HG02981 (cell line): ENCODE measurements at regions not wholly inside any gene's neighbourhood (a gene's known extent, or its start where the extent isn't known, plus 50 kb on each side); places are given as distances from the start of the nearest gene placed in this dataset.
"Not testable (repeated sequence)": the region's sequence is repeated elsewhere in the genome, so short reads cannot be mapped to it uniquely, and the experiment has no call there.

Source experiments
- ATAC-seq: cut with Tn5 transposase; IDR thresholded peaks from one replicate; pipeline ENCODE4 v1.9.1; 2021; ENCODE audit warnings: mild to moderate bottlenecking, moderate library complexity; ENCODE audit not compliant: unreplicated experiment

- ATAC-seq: no peak
Measured at GRCh38 chr5:173667702-173668101, 51.3 kb upstream of the BOD1 start.

DNA sequence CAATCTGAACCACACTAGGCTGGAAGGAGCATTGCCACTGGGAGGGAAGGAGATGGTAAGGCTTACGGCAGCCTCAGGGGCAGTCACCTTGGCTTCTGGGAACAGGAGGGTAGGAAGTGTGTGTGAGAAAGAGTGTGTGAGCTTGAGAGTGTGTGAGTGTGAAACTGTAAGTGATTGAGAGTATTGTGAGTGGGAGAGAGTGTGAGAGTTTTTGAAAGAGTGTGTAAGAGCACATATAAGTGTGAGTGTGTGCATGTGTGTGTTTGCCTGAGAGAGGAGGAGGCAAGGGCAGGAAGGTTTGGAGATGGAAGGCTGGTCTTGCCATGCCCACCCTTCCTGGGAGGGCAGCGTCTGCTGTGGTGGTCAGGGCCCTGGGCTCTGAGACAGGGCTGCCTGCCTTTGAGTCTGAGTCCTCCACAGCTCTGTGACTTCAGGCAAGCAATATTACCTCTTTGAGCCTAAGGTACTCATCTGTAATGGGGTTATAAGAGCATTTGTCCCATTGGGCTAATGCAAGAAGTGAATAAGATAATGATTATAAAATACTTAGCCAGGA lies 51.9 kb upstream of the BOD1 start:
- ATAC-seq: no peak

DNA sequence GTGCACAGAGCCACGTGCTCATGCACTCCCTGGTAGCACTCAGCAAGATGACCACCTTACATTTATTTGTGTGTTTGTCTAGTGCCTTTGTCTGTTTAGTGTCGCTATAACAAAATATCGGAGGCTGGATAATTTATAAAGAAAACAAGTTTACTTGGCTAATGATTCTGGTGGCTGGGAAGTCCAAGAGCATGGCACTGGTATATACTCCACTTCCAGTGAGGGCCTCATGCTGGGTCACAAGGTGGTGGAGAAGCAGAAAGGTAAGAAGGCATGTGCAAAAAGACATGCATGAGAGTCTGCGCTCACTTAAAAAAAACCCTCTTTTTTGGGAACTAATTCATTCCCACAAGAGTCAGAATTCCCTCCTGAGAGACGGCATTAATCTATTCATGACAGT lies 52.5 kb upstream of the BOD1 start:
- no peak for ATAC-seq

DNA sequence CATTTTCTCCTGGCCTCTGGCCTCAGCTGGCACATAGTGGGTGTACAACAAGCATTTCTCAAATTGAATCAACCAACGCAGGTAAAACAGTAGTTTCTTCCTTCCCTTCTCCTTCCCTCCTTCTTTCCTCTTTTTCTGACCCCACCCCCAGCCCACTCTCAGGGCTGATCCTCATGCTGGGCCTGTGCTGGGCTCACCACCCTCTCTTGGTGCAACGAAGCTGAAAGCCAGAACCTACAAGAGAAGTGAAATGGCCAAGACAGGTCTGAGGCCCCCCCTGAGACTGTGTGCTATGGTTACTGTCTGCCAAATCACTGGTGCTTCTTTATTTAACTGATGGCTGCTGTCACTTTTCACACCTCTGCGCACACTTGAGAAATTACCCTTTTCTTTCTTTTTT lies 53.0 kb upstream of the BOD1 start:
- no peak for ATAC-seq

DNA sequence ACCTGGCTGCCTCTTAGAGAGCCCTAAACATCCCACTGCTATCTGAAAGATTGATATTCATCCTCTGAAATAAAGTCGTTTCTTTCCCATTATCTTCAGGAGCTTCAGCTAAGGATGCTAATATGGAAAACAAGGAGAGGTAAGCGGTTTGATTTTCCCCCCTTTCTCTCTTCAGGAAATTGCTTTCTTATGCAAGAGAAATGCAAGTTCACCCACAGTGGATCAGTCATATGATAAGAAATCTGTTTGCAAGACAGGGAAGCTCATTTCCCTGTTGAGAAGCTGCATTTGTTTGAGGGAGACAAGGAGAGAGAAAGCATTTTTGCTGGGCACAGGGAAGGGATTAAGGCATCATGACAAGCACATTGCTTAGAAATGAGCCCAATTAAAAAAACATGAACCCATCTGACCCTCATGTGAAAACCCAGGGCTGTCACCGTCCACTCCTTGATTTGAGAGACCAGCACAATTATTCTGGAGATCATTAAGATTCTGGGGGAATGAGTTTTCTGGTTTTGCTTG lies 53.7 kb upstream of the BOD1 start:
- ATAC-seq: no peak

DNA sequence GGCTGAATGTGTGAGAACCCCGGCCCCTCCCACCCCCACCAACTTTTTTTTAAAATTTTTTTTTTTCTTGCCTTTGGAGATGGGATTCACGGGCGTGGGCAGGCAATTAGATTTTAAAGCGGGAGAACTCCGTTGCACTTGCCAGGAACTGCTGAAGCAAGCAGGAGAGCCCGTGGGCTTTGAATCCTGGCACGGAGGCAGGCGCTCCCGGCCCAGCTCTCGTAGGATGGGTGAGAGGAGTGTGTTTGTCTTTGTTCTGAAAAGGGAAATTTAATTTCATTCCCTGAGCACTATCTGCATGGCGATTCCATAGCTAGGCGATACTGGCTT lies 54.3 kb upstream of the BOD1 start:
- ATAC-seq: no peak

DNA sequence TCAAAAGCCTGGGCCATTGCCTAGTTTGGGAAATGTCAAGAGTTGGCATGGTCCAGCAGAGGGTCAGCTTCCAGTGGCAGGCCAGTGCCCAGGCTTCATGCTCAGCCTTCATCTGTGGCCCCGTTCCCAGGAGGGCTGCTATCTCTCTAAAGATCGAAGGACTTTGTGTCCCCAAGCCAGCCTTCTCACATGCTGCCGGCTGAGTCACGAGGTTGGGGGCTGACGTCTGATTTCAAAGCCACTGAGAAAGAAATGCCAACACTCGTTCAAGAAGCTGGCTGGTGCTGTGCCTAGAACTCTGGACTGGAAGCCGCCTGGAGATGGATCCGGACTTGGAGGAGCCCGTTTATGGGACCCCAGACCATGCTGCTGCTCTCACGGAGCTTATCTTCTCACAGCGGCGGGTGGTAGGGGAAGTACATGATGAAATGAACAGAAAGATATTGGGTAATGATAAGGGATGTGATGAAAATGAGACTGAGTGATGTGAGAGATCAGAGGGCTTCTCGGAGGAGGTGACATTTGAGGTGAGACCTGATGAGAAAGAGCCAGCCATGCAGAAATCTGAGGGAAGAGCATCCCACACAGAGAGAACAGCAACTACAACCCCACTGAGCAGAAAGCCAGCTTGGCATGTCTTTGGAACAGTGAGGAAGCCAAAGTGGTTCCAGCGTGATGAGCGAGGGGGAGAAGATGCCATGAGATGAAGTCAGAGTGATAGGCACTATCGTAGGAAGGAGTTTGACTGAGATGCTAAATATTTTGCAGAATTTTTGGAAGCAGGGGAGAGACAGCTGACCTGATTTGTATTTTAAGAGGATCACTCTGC lies 54.9 kb upstream of the BOD1 start:
- ATAC-seq: no peak

- no peak for ATAC-seq
Measured at GRCh38 chr5:173672166-173672565, 55.7 kb upstream of the BOD1 start.

GRCh38 chr5:173672891-173673290 lies 56.4 kb upstream of the BOD1 start:
- no peak for ATAC-seq

- no peak for ATAC-seq
Measured at GRCh38 chr5:173673295-173674101, 57.0 kb upstream of the BOD1 start.

GRCh38 chr5:173675287-173675996 lies 59.0 kb upstream of the BOD1 start:
- ATAC-seq: no peak

GRCh38 chr5:173676375-173676774 lies 59.9 kb upstream of the BOD1 start:
- no peak for ATAC-seq

DNA sequence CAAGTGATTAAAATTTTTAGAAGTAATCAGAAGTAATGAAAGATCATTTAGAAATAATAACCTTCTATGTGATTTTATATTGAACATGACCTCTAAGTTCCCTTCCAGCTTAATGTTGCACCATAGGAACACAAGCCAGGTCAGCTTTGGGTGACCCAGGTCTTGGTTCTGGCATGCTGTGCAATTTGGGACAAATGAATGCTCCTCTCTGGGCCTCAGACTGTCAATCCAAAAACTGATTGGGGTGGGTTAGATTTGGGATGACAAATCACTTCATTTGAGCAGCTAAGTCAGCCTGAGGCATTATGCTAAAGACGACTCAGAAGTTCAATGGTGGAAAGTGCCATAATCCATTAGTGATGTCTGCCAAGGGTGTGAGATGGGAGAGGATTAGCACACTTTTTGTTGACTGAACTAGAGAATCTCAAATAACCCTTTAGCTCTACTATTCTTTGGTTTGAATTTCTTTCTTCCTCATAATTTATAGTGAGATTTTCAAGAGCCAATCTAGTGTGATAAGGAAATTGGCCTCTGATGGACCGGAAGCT lies 60.7 kb upstream of the BOD1 start:
- ATAC-seq: no peak

DNA sequence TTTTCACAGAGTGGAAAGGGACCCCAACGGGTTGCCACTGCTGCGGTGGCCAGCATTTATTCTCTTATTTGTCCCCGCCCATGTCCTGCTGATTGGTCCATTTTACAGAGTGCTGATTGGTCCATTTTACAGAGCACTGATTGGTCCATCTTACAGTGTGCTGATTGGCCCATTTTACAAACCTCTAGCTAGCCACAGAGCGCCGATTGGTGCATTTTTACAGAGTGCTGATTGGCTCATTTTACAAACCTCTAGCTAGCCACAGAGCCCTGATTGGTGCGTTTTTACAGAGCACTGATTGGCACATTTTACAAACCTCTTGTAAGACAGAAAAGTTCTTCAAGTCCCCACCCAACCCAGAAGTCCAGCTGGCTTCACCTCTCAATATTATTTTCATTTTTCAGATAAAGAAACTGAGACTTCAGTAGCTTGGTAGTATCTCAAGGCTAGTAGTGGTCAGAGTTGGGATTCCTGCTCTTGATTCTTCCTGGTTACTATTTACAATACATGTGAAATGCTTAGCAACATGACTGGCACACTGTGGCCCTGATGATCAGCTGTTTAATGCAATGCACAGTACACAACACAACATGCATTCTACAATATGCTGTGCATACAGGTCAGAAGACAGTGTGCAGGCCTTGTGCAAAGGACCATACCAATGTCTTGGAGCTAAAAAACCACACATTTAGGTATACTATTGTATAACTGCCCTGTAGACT lies 63.6 kb upstream of the BOD1 start:
- peak; percentile 81 for ATAC-seq

- peak; percentile 65 for ATAC-seq
Measured at GRCh38 chr5:173680660-173681242, 64.3 kb upstream of the BOD1 start.

GRCh38 chr5:173682313-173682712 lies 65.9 kb upstream of the BOD1 start:
- ATAC-seq: no peak

- ATAC-seq: not testable (repeated sequence)
Measured at GRCh38 chr5:173684535-173684934, 68.1 kb upstream of the BOD1 start.

DNA sequence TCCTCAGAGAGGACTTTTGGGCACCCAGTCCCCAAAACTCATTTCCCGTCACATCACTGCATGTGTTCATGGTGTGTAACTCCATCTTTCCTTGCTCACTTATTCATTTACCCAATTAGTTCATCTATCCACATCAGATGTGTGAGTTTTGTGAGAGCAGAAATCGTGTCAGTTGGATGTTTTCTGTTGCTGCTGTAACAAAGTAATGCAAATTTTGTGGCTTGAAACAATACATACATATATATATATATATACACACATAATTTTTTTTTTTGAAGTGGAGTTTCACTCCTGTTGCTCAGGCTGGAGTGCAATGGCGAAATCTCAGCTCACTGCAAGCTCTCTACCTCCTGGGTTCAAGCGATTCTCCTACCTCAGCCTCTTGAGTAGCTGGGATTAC lies 70.5 kb upstream of the BOD1 start:
- no peak for ATAC-seq

- ATAC-seq: no peak
Measured at GRCh38 chr5:173688703-173689102, 72.3 kb upstream of the BOD1 start.

DNA sequence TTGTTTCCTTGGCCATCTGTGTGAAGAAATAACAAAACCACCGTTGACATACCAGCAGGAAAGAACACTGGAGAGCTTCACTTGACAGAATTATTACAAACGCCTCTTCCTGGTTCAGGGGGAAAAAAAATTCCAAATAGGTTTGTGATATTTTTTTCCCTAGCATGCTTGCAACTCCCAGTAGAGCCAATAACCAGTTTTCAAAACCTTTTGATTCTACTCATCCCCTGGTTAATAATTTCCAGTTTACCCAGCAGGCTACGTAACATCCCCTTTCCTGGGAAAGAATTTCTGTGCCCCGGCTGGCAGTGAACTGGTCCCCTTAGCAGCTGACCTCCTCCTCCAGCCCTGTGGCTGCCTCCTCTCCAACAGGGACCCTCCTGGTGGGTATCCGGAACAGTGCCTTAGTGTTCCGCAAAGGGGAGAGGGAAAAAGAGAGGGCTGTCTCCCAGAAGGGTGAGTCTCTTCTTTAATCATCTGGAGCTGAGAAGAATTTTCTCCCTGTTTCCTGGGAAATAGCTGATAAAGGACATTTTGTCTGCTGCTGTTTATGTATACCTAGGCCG lies 72.8 kb upstream of the BOD1 start:
- ATAC-seq: no peak
